Activated CD4-positive, CD25-positive, alpha-beta regulatory T cell treated with anti-CD3 and anti-CD28 coated beads, Interleukin-2, amount 50 U/mL, for 24 hours (primary cell): ENCODE measurements at regions not wholly inside any gene's neighbourhood (a gene's known extent, or its start where the extent isn't known, plus 50 kb on each side); places are given as distances from the start of the nearest gene placed in this dataset.
"Not testable (repeated sequence)": the region's sequence is repeated elsewhere in the genome, so short reads cannot be mapped to it uniquely, and the experiment has no call there.

Experiments
- ATAC-seq, 2 donors: fragments of 150-1000 bp; cut with Tn5 transposase; one replicate each; pipeline ENCODE4 v1.10.0; 2021; ENCODE audit warnings: mild to moderate bottlenecking in 1 of 2, moderate library complexity in 1 of 2

DNA sequence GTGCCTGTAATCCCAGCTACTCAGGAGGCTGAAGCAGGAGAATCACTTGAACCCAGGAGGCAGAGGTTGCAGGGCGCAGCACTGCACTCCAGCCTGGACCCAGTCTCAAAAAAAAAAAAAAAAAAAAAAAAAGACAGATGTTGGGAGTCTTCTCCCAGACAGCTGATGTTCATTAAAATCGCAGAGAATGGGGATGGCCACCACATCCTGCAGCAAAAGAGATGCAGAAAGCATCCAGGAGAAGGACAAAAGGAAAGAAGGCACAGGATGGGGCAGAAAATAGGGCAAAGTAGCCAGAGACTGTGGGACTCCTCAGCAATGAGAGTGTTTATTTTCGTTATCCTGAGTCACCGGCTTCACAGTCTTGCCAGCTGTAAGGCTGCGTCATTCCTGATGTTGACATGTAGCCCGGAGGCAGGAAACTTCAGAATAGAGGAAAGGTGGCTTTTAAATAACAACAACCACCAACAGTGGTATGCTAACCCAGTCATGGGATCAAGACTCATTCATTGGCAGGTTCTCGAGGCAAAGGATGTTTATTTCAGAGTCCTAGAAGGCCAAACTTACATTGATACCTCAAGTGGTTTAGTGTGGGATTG is 149.5 kb upstream of the SVIL start:
- no peak for ATAC-seq

DNA sequence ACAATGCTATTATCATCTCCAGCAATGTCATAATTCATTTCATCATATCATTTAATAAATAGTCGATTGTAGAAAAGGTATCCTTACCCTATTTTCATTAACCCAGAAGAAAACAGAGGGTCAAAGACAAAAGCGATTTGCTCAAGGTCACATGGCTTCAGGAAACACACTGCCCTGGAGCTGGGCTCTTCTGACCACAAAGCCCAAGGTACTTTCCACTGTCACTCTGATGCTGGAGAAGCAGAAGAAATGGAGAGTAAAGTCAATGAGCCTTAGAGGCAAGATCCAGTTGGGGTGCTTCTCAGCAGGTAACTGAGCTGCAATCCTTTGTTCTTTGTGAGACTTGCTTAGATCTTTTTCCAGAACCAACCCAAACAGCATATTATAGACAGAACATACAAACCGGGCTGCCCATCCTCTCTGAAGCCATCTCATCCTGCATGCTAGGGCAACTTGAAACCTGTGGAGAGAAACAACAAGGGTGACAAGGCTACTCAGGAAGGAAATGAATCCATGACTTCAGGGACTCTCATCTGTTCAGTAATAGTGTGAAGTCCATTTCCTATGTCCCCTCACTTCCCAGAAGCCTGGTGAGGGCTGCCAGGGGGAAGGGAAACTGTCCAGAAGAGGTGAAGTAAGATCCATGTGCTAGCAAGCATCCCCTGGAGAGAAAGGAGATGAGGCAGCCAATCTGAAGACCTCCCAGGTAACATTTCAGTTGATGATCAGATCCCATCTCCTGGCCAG is 148.6 kb upstream of the SVIL start:
- no peak for ATAC-seq

DNA sequence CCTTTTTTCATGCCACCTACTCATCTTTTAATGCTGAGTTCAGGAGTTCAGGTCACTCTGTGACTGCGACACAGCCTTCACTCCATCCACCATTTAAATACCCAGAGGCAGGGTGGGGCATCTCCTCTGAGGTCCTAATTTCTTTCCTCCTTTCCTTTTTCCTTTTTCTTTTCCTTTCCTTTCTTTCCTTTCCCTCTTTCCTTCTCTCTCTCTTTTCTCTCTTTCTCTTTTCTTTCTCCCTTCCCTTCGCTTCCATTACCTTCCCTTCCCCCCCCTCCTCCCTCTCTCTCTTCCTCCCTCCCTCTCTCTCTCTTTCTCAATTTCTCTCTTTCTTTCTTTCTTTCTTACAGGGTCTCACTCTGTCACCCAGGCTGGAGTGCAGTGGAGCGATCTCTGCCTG is 145.9 kb upstream of the SVIL start:
- no peak for ATAC-seq

DNA sequence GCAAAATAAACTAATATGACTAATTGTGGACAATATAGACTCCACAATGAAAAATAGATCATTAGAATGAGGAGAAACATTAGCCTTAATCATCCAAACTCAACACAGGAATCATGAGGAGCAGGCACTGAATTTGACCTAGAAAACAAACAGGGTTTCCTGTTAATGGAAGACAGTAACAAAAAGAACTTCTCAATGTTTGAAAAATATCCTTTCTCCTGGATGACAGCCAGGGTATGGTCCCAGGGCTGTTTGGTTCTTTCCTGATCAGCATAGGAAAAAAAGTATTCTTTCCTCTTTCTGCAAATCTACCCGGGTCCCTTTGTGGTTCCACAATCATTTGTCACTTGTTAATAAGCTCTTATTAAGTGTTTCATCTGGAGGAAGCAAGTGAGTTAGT is 145.3 kb upstream of the SVIL start:
- ATAC-seq = no peak

DNA sequence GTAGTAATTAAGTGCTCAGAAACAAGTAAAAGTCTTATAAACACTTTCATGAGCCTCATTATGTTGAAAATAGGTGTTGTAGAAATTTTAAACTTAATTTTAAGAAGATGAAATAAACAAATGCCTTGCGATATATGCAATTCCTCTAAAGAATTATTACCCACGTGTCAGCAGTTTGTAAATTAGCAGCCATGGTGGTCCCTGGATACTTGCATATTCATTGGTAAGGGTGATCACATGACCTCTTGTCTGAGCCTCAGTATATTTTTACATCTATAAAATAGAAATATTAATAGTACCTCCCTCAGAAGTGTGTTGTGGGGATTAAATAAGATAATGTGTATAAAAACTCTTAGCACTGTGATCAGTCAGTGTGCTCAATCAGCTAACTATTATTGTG is 141.5 kb upstream of the SVIL start:
- ATAC-seq = no peak

DNA sequence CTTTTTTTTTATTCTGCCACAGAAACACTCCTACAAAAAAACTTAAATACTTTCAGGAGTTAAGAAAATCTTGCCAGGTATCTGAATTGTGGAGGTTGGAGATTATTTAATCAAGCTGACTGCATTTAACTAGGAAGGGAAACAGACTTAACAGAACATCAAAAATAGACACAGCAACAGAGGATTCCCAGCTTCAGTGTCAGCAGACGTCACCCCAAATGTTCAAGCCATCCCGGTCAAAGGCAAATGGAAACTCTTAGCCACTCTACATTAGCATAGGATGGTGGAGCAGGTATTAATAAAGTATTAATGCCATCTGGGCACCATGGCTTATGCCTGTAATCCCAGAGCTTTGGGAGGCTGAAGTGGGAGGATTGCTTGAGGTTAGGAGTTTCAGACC is 139.7 kb upstream of the SVIL start:
- no peak for ATAC-seq

DNA sequence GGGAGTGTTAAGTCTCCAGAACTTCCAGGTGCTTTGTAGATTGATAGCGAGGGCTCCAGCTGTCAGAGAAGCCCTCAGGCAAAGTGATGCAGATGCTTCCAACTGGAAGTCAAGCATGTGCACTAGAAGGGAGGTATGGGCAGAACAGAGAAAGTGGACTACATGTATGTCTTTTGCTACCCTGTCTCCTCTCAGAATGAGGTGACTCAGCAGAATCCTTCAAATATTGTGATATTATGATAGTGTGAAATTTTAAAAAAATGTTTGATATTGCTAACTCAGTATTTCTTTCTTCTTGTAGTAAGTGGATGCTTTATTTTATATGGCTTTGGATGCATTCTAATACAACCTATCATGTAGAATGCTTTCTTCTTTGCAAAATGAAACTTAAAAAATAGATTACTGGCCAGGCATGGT is 138.9 kb upstream of the SVIL start:
- no peak for ATAC-seq

DNA sequence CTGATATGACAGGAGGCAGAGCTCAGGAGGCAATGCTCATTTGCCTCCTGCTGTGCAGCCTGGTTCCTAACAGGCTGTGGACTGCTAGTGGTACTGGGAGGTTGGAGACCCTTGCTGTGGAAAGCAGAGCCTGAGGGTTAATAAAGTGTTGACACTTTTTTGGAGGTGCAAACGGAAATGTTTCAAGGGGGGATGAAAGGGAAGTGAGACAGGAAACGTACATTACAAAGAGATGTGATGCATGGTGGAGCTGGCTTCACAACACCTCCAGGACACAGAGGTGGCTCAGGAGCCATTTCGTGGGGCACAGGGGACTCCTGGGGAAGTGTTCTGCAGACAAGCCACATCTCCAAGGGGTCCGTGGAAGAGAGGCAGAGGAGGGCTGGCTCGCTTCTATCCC is 137.6 kb upstream of the SVIL start:
- ATAC-seq = no peak

DNA sequence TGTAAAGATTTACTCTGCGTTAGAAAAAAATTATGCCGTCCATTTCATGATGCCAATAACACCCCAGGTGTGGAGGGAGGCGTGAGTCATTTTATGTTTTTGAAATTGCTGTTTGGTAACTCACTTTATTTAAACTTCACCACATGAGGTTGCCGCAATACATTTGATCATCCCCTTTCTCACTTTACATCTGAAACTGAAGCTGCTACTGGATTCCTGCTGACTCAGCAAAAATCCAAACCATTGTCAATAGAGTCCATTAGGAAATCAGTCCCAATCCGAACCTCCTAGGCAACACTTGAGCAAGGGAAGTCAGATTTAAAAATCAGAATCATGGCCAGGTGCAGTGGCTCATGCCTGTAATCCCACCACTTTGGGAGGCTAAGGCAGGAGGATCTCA is 136.6 kb upstream of the SVIL start:
- no peak for ATAC-seq

DNA sequence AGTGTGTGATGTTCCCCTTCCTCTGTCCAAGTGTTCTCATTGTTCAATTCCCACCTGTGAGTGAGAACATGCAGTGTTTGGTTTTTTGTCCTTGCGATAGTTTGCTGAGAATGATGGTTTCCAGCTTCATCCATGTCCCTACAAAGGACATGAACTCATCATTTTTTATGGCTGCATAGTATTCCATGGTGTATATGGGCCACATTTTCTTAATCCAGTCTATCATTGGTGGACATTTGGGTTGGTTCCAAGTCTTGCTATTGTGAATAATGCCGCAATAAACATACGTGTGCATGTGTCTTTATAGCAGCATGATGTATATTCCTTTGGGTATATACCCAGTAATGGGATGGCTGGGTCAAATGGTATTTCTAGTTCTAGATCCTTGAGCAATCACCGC is 134.5 kb upstream of the SVIL start:
- not testable (repeated sequence) for ATAC-seq

DNA sequence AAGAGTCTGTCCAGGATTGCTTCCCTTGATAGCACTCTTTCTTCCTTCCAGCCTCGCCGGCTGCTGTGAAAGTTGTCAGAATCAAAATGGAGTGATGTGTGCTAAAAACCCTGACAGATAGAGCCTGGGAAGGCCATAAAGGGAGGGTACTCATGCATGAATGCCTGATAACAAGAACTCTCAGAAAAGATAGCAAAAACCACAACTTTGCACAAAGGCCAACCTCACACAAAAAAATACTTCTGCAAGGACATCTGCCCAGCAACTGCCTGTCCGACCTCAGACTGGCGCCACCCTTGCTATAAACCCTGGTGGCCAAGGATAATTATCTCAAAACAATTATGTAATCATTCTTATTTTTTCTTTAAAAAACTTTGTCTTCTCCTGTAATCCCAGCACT is 133.2 kb upstream of the SVIL start:
- no peak for ATAC-seq

DNA sequence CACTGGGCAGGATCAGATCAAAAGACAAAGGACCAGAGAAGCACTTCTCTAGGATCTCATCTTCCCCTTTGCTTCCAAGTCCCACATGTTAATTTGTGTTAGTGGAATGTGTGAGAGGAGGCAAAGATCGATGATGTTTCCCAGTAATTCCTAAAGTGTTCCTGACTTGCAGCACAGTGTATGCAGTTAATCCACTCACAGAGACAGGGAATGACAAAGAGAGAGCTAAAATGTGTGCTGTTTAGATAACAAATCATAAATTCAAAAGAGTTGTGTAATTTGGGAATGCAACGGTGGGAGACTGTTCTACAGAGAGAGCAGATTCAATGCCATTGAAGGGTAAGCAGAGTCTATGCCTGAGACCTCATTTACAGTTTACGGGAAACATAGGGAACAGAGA is 132.0 kb upstream of the SVIL start:
- no peak for ATAC-seq

DNA sequence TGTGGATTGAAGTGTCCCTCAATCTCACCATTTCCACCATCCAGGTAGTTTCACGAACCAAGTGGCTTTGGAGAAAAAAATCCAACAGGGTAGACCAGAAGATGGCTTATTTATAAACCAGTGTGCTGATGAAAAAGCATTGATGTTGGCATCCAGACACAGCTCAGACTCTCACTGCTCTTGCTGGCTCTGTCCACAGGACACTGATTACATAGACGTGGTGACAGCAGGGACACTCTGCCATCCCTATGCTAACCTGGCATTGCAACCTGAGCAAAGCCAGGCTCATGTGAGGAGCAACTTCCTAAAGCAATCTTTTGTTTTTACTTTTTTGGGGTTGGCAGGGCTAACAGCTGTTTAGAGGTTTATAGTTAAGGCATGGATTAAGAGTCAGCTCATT is 130.6 kb upstream of the SVIL start:
- ATAC-seq = no peak

DNA sequence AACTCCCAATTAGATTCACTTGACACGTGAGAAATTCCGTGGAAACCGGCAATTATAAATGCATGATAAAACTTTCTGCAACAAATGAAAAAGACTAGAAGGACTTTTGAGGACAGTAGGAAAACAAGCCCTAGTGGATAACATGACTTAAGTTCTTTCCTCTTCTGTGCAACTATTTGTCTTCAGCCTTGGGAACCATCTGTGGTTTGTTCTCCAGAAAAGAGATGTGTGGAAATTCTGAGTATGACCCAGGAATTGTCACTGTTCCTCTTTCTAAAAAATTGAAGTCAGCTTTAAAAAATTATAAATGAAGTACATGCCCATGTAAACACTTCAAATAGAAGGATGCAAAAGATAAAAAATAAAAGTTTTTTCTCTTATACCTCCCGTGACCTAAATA is 128.6 kb upstream of the SVIL start:
- ATAC-seq = no peak

DNA sequence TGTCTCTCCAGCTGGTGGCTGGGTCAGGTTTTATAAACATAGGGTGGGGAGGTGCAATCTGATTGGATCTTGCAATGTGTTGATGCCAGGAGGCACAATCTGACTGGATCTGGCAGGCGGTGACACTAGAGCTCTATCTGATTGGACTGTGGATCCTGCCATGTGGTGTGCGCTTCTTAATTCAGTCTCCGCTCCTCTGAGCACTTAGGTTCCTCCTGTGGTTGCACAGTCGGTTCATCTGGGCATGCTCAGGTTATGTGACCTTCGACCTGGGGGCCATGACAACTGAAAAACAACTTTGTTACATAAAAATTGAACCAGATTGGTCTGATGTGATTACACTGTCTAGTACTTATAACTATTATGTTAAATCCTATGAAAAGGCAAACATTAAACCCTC is 127.1 kb upstream of the SVIL start:
- ATAC-seq = no peak

DNA sequence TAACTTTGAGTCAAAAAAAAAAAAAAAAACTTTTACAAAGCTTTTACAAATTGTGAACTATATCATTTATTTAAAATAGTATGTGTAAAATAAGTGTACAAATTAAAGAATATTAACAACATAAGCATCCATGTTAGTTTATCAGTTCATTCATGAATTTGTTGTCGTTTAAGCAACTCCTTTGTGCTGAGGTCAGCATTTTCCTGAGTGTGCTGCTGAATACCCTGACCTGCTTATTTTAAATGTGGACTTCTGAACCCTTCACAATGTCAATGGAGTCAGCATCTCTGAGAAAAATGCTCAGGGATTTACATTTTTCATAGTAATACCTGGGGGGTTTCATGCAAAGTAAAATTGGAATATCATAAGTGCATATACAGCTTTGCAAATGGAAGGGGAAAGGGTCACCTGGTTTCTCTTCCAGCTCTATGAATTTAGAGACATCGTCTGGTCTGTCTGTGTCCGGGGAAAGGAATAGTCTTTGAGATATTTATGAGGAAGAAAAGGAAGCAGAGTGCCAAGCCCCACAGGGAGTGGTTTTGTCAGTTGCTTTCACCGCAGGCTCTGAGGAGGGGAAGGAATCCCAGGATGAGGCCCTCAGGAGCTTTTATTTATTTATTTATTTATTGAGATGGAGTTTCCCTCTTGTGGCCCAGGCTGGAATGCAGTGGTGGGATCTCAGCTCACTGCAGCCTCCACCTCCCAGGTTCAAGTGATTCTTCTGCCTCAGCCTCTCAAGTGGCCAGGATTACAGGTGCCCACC is 125.5 kb upstream of the SVIL start:
- ATAC-seq = no peak

DNA sequence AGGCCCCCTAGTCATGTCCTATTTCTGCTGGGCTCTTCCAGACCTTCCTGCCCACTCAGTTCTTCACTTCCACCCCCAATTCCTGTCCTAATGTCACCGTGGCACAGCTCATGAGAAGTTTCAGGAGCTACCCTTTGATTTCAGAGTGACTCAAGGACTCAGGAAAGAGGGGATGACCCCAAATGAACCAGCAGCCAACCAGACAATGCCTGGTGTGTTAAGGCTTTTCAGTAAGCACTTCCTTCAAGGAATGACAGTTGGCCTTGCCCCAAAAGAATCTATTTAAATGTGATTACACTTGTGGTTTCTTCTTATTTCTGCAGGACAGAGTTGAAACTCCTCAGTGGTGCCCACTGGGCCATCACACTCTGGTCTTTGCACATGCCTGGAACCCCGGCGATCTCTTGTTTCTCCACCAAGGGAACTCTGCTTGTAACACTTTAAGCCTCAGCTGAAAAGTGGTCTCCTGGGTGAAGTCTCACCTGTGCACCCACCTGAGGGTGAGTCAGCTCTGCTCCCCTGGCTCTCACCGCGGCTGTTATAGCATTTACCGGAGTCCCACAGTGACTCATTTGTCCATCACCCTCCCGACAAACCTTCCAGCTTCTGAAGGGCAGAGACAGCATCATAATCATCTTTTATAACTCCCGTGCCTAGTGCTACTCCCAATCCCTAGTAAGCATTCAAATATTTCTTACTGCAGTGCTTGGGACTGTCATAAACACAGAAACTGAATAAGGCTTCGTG is 123.0 kb upstream of the SVIL start:
- no peak for ATAC-seq

DNA sequence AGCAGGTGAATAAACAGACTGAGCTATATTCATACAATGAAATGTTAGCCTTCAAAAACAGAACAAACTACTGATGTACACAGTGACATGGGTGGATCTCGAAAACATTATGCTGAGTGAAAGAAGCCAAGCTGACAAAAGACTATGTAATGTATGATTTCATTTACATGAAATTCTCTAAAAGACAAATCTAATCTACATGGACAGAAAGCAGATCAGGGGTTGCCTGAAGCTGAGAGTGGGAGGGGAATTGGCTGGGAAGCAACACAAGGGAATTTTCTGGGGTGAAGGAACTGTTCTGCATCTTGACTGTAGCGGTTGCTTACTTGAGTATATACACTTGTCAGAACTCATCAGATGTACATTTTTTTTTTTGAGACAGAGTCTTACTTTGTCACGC is 121.7 kb upstream of the SVIL start:
- no peak for ATAC-seq

DNA sequence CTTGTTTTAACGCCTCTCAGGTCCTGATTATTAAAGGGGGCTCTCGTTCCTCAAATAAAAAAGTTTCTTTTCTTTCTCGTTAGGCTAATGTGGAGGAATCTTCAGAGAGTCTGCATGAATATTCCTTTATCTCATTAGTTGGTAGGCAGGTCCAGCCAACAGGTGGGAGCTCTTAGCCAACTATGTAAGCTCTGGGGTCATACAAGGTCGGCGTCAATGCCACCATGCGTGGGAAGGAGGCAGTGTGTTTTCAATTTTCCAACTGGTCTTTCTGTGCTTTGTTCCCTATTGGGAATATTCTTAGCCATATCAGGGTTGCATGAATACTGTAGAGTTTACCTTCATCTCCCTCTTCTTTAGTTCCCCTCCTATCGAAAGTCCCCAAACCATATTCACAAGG is 118.5 kb upstream of the SVIL start:
- no peak for ATAC-seq

DNA sequence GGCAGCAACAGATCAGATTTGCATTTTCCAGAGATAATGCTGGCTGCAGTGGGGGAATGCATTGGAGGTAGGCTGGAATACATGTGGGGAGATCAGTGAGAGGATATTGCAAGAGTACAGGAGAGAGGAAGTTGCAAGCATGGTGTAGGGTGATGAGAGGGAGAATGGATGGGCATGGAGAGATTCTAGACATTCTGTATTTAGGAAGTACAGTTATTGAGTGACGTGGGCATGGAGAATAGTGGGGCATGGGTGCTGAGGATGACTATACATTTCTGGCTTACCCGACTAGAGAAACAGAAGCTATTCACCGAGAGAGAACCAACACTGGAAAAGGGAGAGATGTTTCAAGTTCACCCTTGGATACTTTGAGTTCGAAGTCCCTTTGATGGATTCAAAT is 116.9 kb upstream of the SVIL start:
- no peak for ATAC-seq

DNA sequence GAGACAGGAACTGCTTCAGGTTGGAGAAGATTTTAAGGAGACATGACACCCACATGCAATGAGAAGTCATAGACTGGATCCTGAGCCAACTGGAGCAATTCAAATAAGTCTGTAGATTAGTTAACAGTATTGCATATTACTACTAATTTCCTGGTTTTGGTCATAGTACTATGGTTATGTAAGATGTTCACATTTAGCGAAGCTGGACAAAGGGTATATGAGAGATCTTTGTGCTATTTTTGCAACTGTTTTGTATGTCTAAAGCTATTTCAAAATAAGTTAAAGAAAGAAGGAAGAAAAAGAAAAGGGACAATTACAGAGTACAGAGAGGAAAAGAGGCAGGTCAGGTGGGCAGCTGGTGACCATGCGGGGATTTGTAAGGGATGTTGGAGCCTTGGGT is 116.5 kb upstream of the SVIL start:
- no peak for ATAC-seq

DNA sequence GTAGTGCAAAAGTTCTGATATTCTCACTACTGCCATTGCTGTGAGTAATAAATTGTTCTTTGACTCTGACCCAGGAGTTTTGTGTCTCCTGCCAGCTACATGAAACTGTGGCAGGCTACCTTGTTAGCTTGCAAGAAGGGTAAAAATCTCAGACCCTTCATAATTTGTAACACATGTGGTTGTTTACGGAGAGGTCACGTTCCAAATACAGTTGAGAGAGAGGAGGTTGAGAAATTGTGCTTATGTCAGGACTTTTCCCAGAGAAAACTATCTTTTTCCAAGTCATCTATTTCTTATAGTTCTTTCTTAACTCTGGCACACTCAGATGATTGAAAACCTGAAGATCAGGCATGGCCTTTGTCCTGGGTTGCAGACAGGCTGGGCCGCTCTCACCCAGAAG is 114.4 kb upstream of the SVIL start:
- ATAC-seq = no peak

DNA sequence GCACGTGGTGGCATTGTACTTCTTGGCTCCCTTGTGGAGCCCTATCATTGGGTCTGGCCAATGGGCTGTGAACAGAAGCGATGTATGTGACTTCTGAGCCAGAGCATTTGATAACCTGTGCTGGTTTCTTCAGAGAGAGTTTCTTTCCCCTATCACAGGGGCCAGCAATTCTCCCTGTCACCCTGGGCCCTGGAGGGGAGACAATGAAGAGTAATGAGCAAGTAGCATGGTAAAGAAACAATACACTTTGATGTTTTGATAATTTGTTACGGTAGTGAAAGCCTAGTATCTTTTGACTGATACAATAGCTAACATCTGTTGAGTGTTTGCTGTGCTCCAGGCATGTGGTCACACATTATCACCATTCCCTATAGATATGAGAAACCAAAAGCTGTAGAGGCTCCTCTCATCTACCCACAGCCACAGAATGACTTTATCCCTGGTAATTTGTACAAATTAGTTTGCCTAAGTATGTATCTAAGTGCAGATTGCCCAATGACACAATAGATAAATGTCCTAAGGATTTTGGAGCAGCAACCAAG is 113.4 kb upstream of the SVIL start:
- ATAC-seq = no peak
